ENCODE measurements at regions not wholly inside any gene's neighbourhood (a gene's known extent, or its start where the extent isn't known, plus 50 kb on each side); places are given as distances from the start of the nearest gene placed in this dataset.
A peak's percentile ranks its signal among the peaks of the same experiment; 100 is the strongest.

GRCh38 chr6:139764498-139764986 lies 390.1 kb upstream of the CITED2 start:
- in situ Hi-C loops (cut with MboI; ENCODE audit: low pct_unique_long_range_greater_than_20kb, low sequenced_read_pairs, unreplicated experiment): no loop called here
- no peak for TF ChIP-seq CTCF (IDR thresholded peaks at IDR 0.05; ENCODE audit: extremely low read depth, insufficient read depth, missing control alignments)
- peak; percentile 17 for DNase-seq (ENCODE audit: low spot score)

- no peak for DNase-seq (ENCODE audit: low spot score)
- in situ Hi-C loops (cut with MboI; ENCODE audit: low pct_unique_long_range_greater_than_20kb, low sequenced_read_pairs, unreplicated experiment): no loop called here
- TF ChIP-seq CTCF (IDR thresholded peaks at IDR 0.05; ENCODE audit: extremely low read depth, insufficient read depth, missing control alignments): no peak
Observed at GRCh38 chr6:139763468-139764210, 389.2 kb upstream of the CITED2 start.

GRCh38 chr6:139762587-139763031 lies 388.2 kb upstream of the CITED2 start:
- DNase-seq (ENCODE audit: low spot score): no peak

GRCh38 chr6:139760128-139760527 lies 385.7 kb upstream of the CITED2 start:
- no peak for DNase-seq (ENCODE audit: low spot score)
- in situ Hi-C loops (cut with MboI; ENCODE audit: low pct_unique_long_range_greater_than_20kb, low sequenced_read_pairs, unreplicated experiment): no loop called here
- TF ChIP-seq CTCF (IDR thresholded peaks at IDR 0.05; ENCODE audit: extremely low read depth, insufficient read depth, missing control alignments): no peak

More at GRCh38 chr6:139762587-139763031, 388.2 kb upstream of the CITED2 start:
- in situ Hi-C loops (cut with MboI; ENCODE audit: low pct_unique_long_range_greater_than_20kb, low sequenced_read_pairs, unreplicated experiment): no loop called here
- TF ChIP-seq CTCF (IDR thresholded peaks at IDR 0.05; ENCODE audit: extremely low read depth, insufficient read depth, missing control alignments): no peak

- in situ Hi-C loops (cut with MboI; ENCODE audit: low pct_unique_long_range_greater_than_20kb, low sequenced_read_pairs, unreplicated experiment): no loop called here
- no peak for TF ChIP-seq CTCF (IDR thresholded peaks at IDR 0.05; ENCODE audit: extremely low read depth, insufficient read depth, missing control alignments)
Observed at GRCh38 chr6:139759086-139759485, 384.6 kb upstream of the CITED2 start.

GRCh38 chr6:139758209-139758611 lies 383.8 kb upstream of the CITED2 start:
- in situ Hi-C loops (cut with MboI; ENCODE audit: low pct_unique_long_range_greater_than_20kb, low sequenced_read_pairs, unreplicated experiment): no loop called here
- no peak for DNase-seq (ENCODE audit: low spot score)
- no peak for TF ChIP-seq CTCF (IDR thresholded peaks at IDR 0.05; ENCODE audit: extremely low read depth, insufficient read depth, missing control alignments)

More at GRCh38 chr6:139759086-139759485, 384.6 kb upstream of the CITED2 start:
- no peak for DNase-seq (ENCODE audit: low spot score)
